GM18861 (cell line): ENCODE measurements at regions not wholly inside any gene's neighbourhood (a gene's known extent, or its start where the extent isn't known, plus 50 kb on each side); places are given as distances from the start of the nearest gene placed in this dataset.
"Not testable (repeated sequence)": the region's sequence is repeated elsewhere in the genome, so short reads cannot be mapped to it uniquely, and the experiment has no call there.

ENCODE experiments used
- ATAC-seq: cut with Tn5 transposase; IDR thresholded peaks from one replicate; pipeline ENCODE4 v1.9.1; 2021; ENCODE audit not compliant: unreplicated experiment

GRCh38 chr4:57364255-57364654, 254.1 kb upstream of the IGFBP7 start:
- ATAC-seq = no peak

- ATAC-seq = no peak
Measured at GRCh38 chr4:57363346-57363745, 253.2 kb upstream of the IGFBP7 start.

GRCh38 chr4:57360681-57361080, 250.5 kb upstream of the IGFBP7 start:
- ATAC-seq = no peak

GRCh38 chr4:57355101-57355665, 245.0 kb upstream of the IGFBP7 start:
- ATAC-seq = no peak

- no peak for ATAC-seq
Measured at GRCh38 chr4:57351731-57352130, 241.5 kb upstream of the IGFBP7 start.

GRCh38 chr4:57344296-57344695, 234.1 kb upstream of the IGFBP7 start:
- ATAC-seq = no peak

- no peak for ATAC-seq
Measured at GRCh38 chr4:57342411-57342810, 232.2 kb upstream of the IGFBP7 start.

GRCh38 chr4:57338861-57339260, 228.7 kb upstream of the IGFBP7 start:
- not testable (repeated sequence) for ATAC-seq

- ATAC-seq = no peak
Measured at GRCh38 chr4:57333684-57334083, 223.5 kb upstream of the IGFBP7 start.

GRCh38 chr4:57331959-57332358, 221.8 kb upstream of the IGFBP7 start:
- ATAC-seq = no peak

GRCh38 chr4:57329279-57329678, 219.1 kb upstream of the IGFBP7 start:
- no peak for ATAC-seq

- no peak for ATAC-seq
Measured at GRCh38 chr4:57324673-57325307, 214.6 kb upstream of the IGFBP7 start.

- no peak for ATAC-seq
Measured at GRCh38 chr4:57320849-57321248, 210.7 kb upstream of the IGFBP7 start.

- ATAC-seq = no peak
Measured at GRCh38 chr4:57320217-57320616, 210.0 kb upstream of the IGFBP7 start.

GRCh38 chr4:57318703-57319102, 208.5 kb upstream of the IGFBP7 start:
- ATAC-seq = no peak

- no peak for ATAC-seq
Measured at GRCh38 chr4:57314636-57315035, 204.5 kb upstream of the IGFBP7 start.

- no peak for ATAC-seq
Measured at GRCh38 chr4:57312296-57312695, 202.1 kb upstream of the IGFBP7 start.

GRCh38 chr4:57309658-57310057, 199.5 kb upstream of the IGFBP7 start:
- no peak for ATAC-seq

GRCh38 chr4:57308301-57308700, 198.1 kb upstream of the IGFBP7 start:
- ATAC-seq = no peak

- ATAC-seq = no peak
Measured at GRCh38 chr4:57305836-57306235, 195.7 kb upstream of the IGFBP7 start.

- ATAC-seq = no peak
Measured at GRCh38 chr4:57303012-57303751, 193.0 kb upstream of the IGFBP7 start.

GRCh38 chr4:57300300-57300699, 190.1 kb upstream of the IGFBP7 start:
- ATAC-seq = not testable (repeated sequence)
